Caco-2 (cell line): ENCODE measurements at regions not wholly inside any gene's neighbourhood (a gene's known extent, or its start where the extent isn't known, plus 50 kb on each side); places are given as distances from the start of the nearest gene placed in this dataset.

Experiments used
- BruUV-seq: library from RNA; stranded (reverse); fragments of 400-500 nt; replicated peaks from 2 replicates; lab custom pipeline; 2021; lab: Mats Ljungman, UMichigan
- CTCF ChIA-PET: fragments of 300-600 bp; sonication (Branson Sonifier 250); formaldehyde crosslinking; loops from one replicate; lab custom pipeline; 2022; ENCODE audit warnings: antibody characterized with exemption; lab: Charles Lee
- POLR2A ChIA-PET: fragments of 300-600 bp; sonication (Branson Sonifier 250); formaldehyde crosslinking; loops from one replicate; lab custom pipeline; 2022; ENCODE audit warnings: antibody characterized with exemption; lab: Charles Lee
- DNase-seq, 2 experiments: peaks; one replicate each; pipeline versions ENCODE4 v3.0.0 to v3.0.0-alpha.2; 2020 to 2022
- H3K27me3 ChIP-seq: replicated peaks from 2 replicates; pipeline ENCODE4 v1.6.0; 2011; ENCODE audit warnings: low read length; ENCODE audit not compliant: control insufficient read depth, insufficient read depth
- H3K36me3 ChIP-seq: 2 replicates; pipeline ENCODE4 v1.5.1; 2011; ENCODE audit warnings: low read length; ENCODE audit not compliant: control insufficient read depth, insufficient read depth
- H3K4me1 ChIP-seq: fragments of 250-450 bp; sonication (Bioruptor Pico); 2 replicates; pipeline ENCODE4 v1.5.1; 2020; ENCODE audit warnings: mild to moderate bottlenecking
- H3K4me3 ChIP-seq: 2 replicates; pipeline ENCODE4 v1.5.1; 2011; ENCODE audit warnings: low read depth, mild to moderate bottlenecking, control low read depth, low read length
- H3K9me3 ChIP-seq: fragments of 250-450 bp; sonication (Bioruptor Pico); 2 replicates; pipeline ENCODE4 v1.5.1; 2020; ENCODE audit warnings: mild to moderate bottlenecking, moderate library complexity
- H3K27ac Mint-ChIP-seq: one replicate; pipeline ENCODE4 v1.8.0; 2022; ENCODE audit warnings: mixed read lengths; ENCODE audit not compliant: unreplicated experiment
- H3K27me3 Mint-ChIP-seq: one replicate; pipeline ENCODE4 v1.8.0; 2022; ENCODE audit warnings: mixed read lengths; ENCODE audit not compliant: insufficient read depth, unreplicated experiment
- H3K36me3 Mint-ChIP-seq: one replicate; pipeline ENCODE4 v1.8.0; 2022; ENCODE audit warnings: mild to moderate bottlenecking, mixed read lengths; ENCODE audit not compliant: insufficient read depth, unreplicated experiment
- H3K4me1 Mint-ChIP-seq: one replicate; pipeline ENCODE4 v1.8.0; 2022; ENCODE audit warnings: low read depth, mixed read lengths; ENCODE audit not compliant: unreplicated experiment
- H3K4me3 Mint-ChIP-seq: one replicate; pipeline ENCODE4 v1.8.0; 2022; ENCODE audit warnings: mild to moderate bottlenecking, moderate library complexity, mixed read lengths; ENCODE audit not compliant: unreplicated experiment
- H3K9me3 Mint-ChIP-seq: one replicate; pipeline ENCODE4 v1.8.0; 2022; ENCODE audit warnings: mixed read lengths; ENCODE audit not compliant: unreplicated experiment
- CTCF ChIP-seq, 2 experiments: fragments of 200-600 bp in 1 of 2; IDR thresholded peaks; 1 replicate in 1 of 2; 2 replicates in 1 of 2; pipeline versions ENCODE4 v1.5.1 to v1.8.0; 2011 to 2022; ENCODE audit warnings: antibody characterized with exemption in 1 of 2, control low read depth in 1 of 2, inconsistent platforms in 1 of 2, low read depth in 1 of 2, low read length in 1 of 2, mild to moderate bottlenecking in 1 of 2, moderate library complexity in 1 of 2; ENCODE audit not compliant: insufficient read depth in 1 of 2, severe bottlenecking in 1 of 2, unreplicated experiment in 1 of 2
- intact Hi-C: fragments of 100-400 bp; cut with micrococcal nuclease; formaldehyde crosslinking; loops from one replicate; pipeline ENCODE4 v1.10.0; 2022; ENCODE audit not compliant: unreplicated experiment

DNA sequence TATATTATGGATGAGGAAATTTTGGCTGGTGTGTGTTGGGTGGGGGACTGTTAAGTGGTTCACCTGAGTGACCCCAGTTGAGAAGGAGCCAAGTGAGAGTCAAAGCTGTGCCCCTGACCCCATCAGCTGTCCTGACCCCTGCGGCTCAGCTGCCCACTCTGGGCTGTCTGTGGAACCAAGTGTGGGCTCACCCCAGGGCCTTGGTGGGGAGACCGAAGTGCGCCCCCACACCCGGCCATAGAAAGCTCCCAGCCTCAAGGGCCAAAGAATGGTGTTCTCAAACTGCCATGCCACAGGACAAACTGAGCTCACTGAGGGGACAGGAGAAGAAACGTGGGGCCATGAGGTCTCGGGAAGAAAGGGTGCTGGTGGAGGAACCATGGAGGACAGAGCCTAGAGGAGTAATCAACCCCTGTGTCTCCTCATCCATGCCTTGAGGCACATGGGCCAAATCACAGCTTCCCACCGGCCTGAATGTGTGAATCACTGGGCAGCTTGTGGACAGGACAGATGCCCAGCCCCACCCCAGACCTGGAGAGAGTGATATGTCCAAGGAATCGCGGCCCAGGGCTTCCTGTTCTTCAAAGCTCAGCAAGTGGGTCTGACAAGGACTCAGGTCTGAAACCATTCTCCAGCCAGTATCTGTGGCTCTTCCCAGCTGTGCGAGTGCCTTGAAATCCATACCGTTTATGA is 86.2 kb upstream of the CACUL1 start:
- BruUV-seq = no TSS peak
- H3K27ac Mint-ChIP-seq = no peak overlapping the region
- peaks cover 4% of the 10 kb centered on the region for H3K27me3 Mint-ChIP-seq
- Histone ChIP-seq H3K4me3 (no peak overlapping the region), H3K36me3 (no peaks in the 10 kb centered on the region), H3K27me3 (no peaks in the 10 kb centered on the region), H3K4me1 (no peaks in the 10 kb centered on the region), H3K9me3 (no peaks in the 10 kb centered on the region)
- H3K9me3 Mint-ChIP-seq = no peaks in the 10 kb centered on the region
- intact Hi-C loops = no loop called here
- TF ChIP-seq CTCF (IDR thresholded peaks at IDR 0.05; ENCODE audit: insufficient read depth in 1 of 2, low read depth in 1 of 2, low read length in 1 of 2, severe bottlenecking in 1 of 2, unreplicated experiment in 1 of 2) = no peak
- no peaks in the 10 kb centered on the region for H3K36me3 Mint-ChIP-seq
- H3K4me1 Mint-ChIP-seq = no peaks in the 10 kb centered on the region
- H3K4me3 Mint-ChIP-seq = no peak overlapping the region
- DNase-seq = no peak
- ChIA-PET POLR2A (no interaction called here), CTCF (no interaction called here)

- no peak for DNase-seq
- Mint-ChIP-seq H3K36me3 (no peaks in the 10 kb centered on the region), H3K27ac (no peak overlapping the region), H3K4me3 (no peak overlapping the region), H3K4me1 (no peaks in the 10 kb centered on the region), H3K9me3 (no peaks in the 10 kb centered on the region), H3K27me3 (peaks cover 4% of the 10 kb centered on the region)
- no peaks in the 10 kb centered on the region for H3K4me1 ChIP-seq
- ChIA-PET POLR2A (no interaction called here), CTCF (no interaction called here)
- no peak for TF ChIP-seq CTCF (IDR thresholded peaks at IDR 0.05; ENCODE audit: insufficient read depth in 1 of 2, low read depth in 1 of 2, low read length in 1 of 2, severe bottlenecking in 1 of 2, unreplicated experiment in 1 of 2)
- no peak overlapping the region for H3K4me3 ChIP-seq
- BruUV-seq = no TSS peak
- H3K27me3 ChIP-seq = no peaks in the 10 kb centered on the region
- intact Hi-C loops = no loop called here
- no peaks in the 10 kb centered on the region for H3K9me3 ChIP-seq
- H3K36me3 ChIP-seq = no peaks in the 10 kb centered on the region
Observed at GRCh38 chr10:118841881-118842605, 87.3 kb upstream of the CACUL1 start.

DNA sequence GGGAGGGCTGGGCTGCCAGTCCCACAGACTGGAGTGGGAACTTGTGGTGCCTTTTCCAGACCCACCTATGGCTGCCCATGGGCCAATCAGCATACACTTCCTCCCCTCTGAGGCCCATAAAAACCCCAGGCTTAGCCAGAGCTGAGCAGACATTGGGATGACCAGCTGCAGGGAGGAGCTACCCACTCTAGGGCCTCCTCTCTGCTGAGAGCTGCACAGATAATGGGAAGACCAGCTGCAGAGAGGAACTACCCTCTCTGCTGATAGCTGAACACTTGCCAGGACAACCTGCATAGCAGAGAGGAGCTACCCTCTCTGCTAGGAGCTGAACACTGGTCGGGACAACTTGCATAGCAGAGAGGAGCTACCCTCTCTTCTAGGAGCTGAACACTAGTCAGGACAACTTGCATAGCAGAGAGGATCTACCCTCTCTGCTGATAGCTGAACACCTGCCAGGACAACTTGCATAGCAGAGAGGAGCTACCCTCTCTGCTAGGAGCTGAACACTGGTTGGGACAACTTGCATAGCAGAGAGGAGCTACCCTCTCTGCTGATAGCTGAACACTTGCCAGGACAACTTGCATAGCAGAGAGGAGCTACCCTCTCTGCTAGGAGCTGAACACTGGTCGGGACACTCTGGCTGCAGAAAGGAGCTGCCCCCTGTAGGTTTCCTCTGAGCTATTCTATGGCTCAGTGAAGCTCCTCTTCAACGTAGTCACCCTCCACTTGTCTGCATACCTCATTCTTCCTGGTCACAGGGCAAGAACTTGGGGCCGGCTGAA is 88.3 kb upstream of the CACUL1 start:
- H3K4me3 ChIP-seq = no peak overlapping the region
- POLR2A ChIA-PET = no interaction called here
- Mint-ChIP-seq H3K36me3 (no peaks in the 10 kb centered on the region), H3K27me3 (peaks cover 4% of the 10 kb centered on the region), H3K9me3 (no peaks in the 10 kb centered on the region), H3K27ac (no peak overlapping the region), H3K4me3 (no peak overlapping the region), H3K4me1 (no peaks in the 10 kb centered on the region)
- no TSS peak for BruUV-seq
- no peak for TF ChIP-seq CTCF (IDR thresholded peaks at IDR 0.05; ENCODE audit: insufficient read depth in 1 of 2, low read depth in 1 of 2, low read length in 1 of 2, severe bottlenecking in 1 of 2, unreplicated experiment in 1 of 2)
- H3K4me1 ChIP-seq = no peaks in the 10 kb centered on the region
- no peaks in the 10 kb centered on the region for H3K36me3 ChIP-seq
- no peaks in the 10 kb centered on the region for H3K9me3 ChIP-seq
- CTCF ChIA-PET = no interaction called here
- no peak for DNase-seq
- H3K27me3 ChIP-seq = no peaks in the 10 kb centered on the region
- intact Hi-C loops = no loop called here
